SW480 (cell line): ENCODE measurements at regions not wholly inside any gene's neighbourhood (a gene's known extent, or its start where the extent isn't known, plus 50 kb on each side); places are given as distances from the start of the nearest gene placed in this dataset.
"Not testable (repeated sequence)": the region's sequence is repeated elsewhere in the genome, so short reads cannot be mapped to it uniquely, and the experiment has no call there.

Experiments
- DNase-seq: peaks from one replicate; pipeline ENCODE4 v3.0.0-alpha.2; 2016; ENCODE audit warnings: low spot score

DNA sequence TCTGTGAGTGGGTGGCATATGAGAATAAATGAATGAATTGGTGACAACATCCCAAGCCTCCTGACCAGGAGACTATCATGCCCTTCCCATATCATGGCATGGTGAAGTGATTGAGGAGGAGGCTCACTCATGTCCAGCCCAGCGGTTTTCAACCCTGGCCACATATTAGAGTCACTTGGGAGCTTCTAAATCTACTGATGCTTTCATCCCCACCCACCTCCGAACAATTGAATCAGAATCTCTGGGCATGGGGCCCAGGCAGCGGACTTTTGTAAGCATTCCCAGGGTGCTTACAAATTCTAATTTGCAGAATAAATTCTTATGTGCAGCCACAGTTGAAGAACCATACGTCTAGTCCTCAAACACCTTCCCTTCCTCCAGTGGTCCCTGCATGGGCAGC is 81.7 kb upstream of the SEC11C start:
- DNase-seq = no peak

DNA sequence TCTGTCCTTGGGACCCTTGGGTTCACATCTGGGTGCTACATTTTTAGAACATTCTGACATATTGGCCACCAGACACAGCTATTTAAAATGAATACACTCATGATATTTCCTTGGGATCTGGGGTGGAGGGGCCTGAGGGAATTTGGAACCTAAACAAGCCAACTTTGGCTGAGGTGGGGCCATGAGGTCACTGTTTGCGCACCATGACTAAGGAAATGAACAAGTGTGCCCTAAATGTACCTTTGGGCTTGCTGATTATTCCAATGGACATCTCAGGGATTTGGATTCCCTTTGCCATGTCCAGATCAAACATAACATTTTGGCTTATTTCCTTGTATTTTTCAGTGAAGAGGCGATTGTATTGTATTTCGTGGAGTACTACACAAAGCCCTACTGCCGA is 80.5 kb upstream of the SEC11C start:
- no peak for DNase-seq

DNA sequence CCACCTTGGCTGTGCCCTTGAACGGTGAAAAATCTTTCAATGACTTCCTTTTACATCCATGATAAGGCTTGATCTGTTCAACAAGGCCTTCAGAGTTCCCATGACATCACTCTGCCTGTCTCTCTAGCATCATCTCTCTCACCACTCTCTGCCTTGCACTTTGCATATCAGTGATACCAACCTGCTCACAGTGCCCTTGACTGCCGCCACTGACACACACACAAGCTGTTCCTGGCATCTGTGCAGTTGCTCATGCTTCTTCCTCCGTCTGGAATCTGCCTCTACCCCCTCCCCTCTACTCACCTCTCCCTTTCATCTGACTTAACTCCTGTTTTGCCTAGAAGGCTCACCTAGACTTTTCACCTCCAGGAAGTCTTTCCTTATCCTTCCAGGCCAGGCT is 79.1 kb upstream of the SEC11C start:
- no peak for DNase-seq

DNA sequence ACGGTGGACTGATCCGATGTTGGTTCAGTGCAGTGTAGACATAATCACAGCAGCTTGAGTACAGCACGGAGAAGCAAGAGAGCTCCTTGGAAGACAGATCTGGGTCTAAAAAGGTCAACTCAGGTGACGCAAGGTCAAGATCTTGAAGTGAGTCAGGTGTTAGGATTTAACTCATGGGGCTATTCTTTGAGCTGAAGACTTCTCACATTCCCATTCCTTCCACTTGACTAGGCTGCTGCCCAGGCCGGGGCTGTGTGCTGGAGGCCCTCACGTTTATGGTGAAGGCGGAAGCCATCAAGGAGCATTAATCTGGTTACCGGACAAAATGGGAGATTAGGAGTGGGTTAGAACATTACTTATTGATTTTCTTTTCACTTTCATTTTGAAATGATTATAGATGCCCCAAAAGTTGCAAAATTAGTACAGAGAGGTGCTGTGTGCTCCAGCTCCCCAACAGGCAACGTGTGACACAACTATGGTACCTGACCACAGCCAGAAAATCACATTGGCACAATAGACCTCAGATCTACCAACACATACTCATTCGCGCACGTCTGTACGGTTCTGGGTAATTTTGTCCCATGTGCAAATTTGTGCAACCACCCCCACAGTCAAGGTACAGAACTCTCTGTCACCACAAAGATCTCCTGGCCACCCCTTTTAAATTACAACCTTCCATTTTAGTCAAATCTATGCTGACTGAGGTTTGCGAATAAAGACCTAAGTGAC is 77.6 kb upstream of the SEC11C start:
- DNase-seq = no peak

DNA sequence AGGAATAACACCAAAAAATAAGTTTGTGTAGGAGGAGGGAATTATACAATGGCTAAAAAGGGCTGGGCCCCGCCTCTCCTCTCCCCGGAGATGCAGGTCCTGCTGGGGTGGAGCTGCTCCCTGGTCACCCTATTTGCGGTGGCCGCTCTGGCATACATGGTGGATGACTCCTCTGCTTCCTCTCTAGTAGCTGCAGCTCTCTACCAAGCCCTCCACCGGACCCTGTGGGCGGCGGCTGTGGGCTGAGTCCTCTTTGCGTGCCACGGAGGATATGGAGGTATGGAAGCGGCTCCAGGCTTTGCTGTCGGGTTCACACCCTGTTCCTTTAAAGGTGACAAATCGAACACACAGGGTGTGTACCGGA is 77.1 kb upstream of the SEC11C start:
- DNase-seq = peak; percentile 83

DNA sequence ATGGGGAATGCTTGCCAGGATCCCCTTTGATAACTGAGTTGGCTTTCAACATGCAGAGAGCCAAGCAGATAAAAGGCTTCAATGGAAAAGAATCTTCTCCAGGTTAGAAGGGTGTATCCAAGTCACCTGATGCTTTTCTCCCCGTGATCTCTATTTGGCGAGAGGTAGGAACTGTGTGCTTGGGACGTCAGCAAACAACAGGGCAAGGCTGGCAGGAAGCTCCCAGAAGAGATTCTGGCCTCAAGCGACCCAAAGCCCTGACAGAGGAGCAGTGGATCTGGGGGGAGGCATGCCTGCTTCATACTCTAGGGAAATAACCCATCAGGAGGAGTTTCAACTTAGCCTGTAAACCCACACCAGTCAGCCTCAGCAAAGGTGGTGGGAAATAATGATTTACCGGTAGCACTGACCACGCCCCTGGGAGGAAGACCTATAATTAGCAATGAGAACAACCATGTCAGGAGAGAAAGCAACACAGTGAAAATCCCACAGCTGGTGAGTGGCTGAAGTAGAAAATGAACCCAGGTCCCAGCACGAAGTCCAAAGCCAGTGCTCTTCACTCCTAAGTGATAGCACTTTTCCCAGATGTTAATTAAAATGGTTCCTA is 76.3 kb upstream of the SEC11C start:
- peak; percentile 25 for DNase-seq

DNA sequence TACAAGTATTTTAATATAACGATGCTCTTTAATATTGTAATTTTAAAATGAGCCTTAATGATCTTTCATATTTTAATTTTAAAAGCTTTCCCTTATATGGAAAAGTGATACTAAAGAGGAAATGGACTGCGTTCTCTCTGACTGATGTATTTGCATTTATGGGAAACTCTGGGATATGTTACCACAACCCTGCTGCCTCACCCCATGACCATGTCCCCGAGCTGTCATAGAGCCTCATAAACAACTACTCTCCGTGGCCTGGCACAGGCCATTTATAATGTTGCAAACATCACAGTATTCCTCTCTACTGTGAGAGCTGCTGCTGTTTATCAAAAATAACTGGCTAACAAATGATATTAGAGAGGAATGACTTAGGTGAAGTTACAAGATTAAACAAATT is 75.8 kb upstream of the SEC11C start:
- no peak for DNase-seq

DNA sequence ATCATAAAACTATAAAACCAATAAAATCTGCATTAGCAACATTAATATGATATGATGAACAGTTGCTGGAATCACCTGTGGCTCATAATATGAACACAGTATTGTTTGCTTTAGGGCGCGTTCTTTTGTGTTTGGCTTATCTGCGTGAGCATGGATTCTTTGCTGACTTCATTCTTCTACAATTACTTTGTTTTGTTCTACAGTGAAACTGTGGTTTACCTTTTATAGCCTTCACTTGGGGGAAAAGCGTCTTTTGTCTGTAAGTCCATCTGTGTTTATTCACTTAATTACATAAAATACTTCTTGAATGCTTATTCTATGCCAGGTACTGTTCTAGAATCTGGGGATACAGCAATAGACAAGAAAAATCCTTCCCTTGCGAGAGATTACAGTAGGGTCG is 74.0 kb upstream of the SEC11C start:
- no peak for DNase-seq

DNA sequence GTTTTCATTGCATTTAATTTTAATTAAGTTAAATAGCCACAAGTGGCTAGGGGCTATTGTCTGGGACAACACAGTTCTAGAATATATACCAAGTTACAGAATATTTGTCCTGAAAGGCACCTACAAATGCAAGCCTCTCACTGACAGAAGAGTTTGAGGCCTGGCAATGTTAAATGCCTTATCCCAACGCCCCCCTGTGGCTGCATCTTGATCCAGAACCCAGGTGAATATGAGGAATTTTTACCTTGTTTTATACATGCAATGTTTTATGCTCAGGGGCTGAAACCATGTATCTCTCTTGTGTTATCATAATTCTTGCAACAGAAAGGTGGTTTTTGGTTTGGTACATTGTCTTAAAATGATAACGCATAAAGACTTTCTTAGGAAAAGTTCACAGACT is 71.8 kb upstream of the SEC11C start:
- DNase-seq = no peak

DNA sequence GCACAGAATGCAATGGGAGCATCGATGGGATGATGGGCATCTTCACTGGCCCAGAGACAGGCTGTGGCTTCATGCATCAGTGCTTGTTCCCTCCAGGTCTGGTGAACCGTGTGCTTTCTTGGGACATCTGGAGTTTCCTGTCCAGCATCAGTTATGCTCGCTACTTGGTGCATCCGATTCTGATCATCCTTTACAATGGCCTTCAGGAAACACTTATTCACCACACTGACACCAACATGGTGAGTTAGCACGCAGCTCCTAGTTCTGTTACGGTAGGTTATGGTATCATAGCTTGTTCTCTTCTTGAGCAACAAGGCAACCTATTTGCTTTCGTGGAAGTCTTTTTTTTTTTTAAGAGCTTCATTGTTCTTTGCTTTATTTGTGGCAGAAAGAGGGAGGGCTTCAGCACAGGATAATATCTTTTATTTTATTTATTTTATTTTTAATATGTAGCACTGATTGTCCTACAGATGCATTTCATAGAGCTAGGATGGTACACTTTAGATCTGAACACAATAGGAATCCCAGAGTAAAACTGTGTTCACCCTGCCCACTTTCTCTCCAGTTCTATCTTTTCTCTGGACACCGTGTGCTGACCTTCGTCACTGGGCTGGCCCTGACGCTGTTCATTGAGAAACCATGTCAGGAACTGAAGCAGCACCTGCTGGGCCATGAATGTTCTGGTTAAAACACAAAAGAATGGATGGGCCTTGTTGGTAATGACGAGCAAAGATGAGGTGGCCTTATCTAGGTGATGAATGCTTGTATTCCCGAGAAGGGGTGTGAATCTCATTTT is 71.2 kb upstream of the SEC11C start:
- no peak for DNase-seq

DNA sequence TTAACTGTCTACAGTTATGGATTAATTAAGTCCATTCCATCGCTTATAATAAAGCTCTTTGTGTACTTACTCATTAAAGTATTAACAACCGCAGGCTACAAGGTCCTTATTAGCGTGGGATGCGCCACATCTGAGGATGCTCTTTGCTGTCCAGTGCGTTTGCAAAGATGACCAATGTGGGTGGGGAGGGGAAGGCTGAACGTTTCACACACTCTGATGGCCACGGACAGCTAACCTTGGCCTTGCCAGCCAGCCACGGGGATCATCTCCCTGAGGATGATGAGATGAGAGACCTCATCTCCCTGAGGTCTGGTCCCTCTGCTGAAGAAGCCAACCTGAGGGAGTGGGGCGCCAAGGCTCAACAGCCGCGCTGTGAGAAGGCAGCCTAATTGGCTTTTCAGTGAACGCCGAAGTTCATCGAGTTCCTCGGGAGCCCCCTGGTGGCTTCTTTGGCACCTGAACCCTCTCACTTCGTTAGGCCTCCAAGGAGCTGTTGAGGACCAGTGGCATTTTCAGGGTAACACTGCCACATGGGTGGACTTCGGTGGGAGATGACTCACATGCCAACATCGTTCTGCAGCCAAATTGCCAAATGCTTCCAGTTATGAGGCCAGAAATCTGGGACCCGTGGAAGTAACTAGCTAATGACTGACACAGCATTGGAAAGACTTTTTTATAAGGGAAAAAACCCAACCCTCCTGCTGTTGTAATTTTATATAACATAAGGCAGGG is 69.3 kb upstream of the SEC11C start:
- peak; percentile 63 for DNase-seq

DNA sequence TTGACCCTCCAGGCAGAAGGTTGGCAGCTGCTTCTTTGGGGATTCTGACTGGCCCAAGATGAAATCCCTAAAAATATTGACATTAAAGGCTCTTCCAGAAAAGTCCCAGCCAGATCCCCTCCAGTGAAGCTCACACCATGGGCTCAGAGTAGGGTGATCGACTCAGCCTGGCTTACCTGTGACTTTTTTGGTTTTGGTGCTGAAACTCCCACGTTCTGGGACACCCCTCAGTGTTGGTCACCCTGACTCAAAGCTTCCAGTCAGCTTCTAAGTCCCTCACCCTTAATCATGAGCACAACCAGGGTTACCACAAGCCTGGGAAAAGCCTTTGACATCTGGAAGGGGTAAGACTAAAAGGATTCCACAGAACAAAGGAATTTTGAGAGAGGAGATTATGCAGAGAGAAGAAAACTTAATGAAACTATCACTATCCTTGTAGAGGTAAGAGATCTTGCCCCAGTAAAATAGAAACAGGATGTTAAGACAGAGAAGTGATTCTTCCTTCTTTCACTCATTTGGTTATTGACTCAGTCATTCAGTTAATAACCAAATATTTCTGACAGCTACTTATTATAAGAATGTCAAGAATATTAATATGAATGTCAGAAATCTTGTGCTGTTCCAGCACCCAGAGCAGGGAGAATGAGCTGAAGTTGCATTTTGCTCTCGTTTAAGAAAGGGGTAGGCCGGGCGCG is 66.8 kb upstream of the SEC11C start:
- no peak for DNase-seq

DNA sequence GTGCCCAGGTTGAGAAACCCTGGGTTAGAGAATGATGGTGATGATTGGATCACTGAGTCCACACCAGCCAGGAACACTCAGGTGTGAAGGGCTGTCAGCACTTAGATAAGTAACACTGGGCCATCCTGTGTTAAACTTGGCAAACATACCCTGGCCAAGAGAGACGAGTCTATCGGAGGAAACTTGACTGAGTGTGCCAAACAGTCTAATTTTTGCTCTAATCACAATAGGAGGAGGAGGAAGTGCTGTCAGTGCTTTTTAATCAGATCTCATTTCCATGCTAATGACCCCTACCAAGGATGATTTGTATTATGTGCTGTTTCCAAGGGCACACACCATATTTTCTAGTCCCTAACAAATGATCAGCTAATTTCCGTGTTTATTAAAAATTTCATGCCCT is 63.8 kb upstream of the SEC11C start:
- DNase-seq = no peak

DNA sequence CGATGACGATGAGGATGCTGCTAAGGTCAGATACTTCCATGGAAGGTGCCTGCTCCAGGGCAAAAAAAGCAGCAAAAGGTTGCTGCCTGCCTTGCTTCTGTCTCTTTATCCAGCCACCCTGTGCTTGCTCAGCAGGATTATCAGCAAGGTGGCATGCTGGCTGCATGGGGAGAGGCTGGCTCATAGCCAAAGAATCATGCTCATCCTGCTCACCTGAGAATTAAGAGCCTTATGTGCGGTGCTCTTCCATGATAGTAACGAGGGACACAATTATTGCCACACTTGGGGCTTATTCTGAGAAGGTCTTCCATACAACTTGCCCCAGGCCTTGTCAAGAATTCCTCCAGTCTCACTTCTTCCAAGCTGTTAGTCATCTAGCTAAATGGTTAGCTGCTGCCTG is 60.4 kb upstream of the SEC11C start:
- no peak for DNase-seq

DNA sequence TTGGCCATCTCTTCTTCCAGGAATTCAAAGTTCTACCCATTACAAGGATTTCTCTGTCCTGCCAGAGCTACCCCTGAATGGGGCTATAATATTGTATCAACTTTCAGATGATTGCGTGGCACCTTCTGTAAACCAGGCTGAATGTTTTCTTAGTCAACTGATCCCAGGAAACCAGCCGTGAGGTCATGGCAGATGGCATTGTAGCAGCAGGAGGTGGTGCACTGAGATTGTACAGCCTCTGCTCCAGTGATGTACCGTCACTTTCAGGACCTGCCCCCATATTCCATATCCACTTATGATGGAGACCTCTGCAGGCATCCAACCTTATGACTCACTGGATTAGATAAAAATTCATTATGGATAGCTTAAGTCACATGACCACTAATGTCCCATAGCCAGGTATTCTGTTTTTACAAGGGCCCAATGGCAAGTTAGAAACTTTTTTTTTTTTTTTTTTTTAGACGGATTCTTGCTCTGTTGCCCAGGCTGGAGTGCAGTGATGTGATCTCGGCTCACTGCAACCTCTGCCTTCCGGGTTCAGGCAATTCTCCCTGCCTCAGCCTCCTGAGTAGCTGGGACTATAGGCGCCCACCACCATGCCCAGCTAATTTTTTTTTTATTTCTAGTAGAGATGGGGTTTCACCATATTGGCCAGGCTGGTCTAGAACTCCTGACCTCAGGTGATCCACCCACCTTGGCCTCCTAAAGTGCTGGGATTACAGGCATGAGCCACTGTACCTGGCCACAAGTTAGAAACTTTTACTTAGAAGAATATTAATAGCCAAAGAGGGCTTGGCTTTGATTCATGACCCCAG is 59.8 kb upstream of the SEC11C start:
- DNase-seq = not testable (repeated sequence)

DNA sequence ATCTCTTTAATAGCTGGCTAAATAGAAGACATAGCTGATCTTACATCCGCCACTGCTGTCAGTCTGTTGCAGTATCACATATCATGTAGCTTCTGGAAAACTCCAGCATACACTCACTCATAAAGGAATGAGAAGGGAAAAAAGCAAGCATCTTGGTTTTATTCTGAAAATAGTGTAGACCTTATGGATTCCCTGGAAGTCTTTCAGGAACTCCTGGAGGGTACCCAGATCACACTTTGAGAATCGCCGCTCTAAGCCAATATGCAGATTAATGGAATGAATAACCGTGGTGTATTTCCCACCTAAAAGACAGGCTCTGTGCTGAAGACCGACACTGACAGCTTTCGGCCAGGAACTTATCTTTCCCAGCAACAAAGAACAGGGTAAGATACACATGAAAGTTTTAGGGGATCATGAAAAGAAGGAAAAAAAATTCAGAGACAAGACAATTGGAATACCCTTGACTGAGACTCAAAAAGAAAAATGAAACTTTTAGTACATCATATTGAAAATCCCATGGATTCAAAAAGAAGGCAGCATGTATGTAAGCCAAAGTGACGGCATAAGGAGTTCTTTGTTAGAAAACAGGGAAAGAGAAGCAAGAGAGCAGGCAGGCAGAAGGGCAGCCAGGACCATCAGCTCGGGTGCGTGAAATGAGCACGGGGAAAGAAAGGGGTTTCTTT is 56.4 kb upstream of the SEC11C start:
- DNase-seq = no peak

DNA sequence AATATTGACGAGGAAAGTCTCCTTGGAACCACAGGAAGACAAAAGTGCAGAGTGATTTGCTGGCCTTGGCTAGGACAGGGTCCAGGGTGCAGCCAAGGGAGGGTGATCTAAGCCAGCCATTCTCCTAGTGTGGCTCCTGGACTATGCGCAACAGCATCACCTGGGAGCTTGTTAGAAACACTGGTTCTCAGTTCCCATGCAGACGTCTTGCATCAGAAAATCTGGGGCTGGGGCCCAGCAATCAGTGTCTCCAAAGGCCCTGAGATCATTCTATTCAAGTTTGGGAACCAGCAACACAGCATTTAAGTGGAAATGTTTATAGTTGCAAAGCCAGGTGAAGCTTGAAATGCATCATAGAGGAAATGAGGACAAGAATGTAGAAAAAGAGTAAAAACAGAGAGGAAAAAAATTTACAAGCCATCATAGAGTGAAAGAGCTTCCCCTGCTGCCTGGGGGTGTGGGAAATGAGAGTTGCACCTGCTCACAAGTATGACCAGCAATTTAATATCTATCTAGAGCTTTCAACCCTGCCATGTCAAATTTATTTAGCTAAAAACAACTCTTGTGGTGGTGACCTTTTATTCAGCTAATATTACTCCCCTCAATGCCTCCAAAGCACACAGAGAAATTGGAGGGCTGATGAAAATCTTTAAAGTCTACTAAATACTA is 54.4 kb upstream of the SEC11C start:
- DNase-seq = no peak

DNA sequence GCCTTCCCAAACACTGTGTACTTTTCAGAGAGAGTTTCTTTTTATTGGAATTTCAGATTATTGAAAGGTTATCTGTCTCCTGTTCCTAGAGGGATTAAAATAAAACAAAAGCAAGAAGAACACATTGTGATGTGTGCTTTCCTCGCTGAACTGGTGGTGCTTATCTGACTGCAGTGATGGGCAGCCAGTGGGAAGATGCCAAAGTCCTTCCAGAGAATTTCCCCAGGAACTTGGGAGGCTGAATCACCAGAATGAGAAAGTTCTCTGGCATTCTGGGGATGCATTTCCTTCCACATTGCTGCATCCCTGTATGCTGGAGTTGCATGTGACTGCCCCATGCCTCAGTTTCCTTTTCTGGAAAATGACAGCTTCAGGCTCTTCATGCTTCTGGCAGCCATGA is 53.9 kb upstream of the SEC11C start:
- no peak for DNase-seq

DNA sequence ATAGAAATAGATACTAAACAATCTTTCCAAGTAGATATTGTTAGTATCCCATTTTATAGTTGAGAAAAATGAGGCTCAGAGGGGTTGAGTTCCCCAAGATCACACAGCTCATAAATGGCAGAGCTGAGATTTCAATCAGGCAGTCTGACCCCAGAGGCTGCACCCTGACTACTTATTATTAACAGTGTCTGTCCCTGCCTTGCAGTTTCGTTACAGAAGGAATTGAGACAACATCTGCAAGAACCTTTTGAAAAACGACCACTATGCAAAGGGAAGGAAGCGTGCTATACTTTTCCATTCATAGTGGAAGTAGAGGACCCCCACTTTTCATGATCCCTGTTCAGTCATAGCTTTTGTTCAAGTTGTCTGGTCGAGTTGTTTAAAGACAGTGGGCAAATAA is 53.2 kb upstream of the SEC11C start:
- no peak for DNase-seq

DNA sequence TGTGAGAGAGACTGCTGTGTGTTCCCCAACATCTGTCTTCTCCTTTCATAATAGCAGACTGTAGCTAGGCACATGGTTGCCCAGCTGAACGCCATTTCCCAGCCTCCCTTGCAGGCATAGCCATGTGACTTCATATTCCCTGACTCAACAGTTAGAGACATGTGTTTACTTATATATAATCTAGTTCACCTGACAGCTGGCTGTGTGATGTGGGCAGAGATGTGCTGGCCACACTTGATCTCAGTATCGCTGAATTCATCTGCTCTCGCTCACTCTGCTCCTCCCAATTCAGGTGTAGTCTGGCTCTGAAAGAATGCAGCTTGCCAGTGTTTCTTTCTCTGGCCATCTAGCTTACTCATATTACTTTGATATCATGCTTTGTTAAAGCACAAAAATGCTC is 52.3 kb upstream of the SEC11C start:
- DNase-seq = peak; percentile 14
